Hepatocyte (in vitro differentiated cells): ENCODE measurements at regions not wholly inside any gene's neighbourhood (a gene's known extent, or its start where the extent isn't known, plus 50 kb on each side); places are given as distances from the start of the nearest gene placed in this dataset.

Experiments used
- DNase-seq: peaks from one replicate; pipeline ENCODE4 v3.0.0-alpha.2; 2016; ENCODE audit warnings: low spot score
- H2AFZ ChIP-seq: fragments of 200-600 bp; sonication (generic); 2 replicates; pipeline ENCODE4 v1.6.0; 2016; ENCODE audit warnings: antibody characterized with exemption, mild to moderate bottlenecking
- H3K27ac ChIP-seq: fragments of 200-600 bp; sonication (generic); 2 replicates; pipeline ENCODE4 v1.5.1; 2016; ENCODE audit warnings: mild to moderate bottlenecking
- H3K27me3 ChIP-seq: fragments of 200-600 bp; sonication (generic); 2 replicates; pipeline ENCODE4 v1.6.1; 2016
- H3K36me3 ChIP-seq: fragments of 200-600 bp; sonication (generic); replicated peaks from 2 replicates; pipeline ENCODE4 v1.5.1; 2016; ENCODE audit warnings: low read depth; ENCODE audit not compliant: insufficient read depth
- H3K4me1 ChIP-seq: fragments of 200-600 bp; sonication (generic); 2 replicates; pipeline ENCODE4 v1.5.1; 2016; ENCODE audit warnings: mild to moderate bottlenecking, moderate library complexity; ENCODE audit not compliant: insufficient read depth
- H3K4me2 ChIP-seq: fragments of 200-600 bp; sonication (generic); 2 replicates; pipeline ENCODE4 v1.6.0; 2016
- H3K4me3 ChIP-seq: fragments of 200-600 bp; sonication (generic); 2 replicates; pipeline ENCODE4 v1.5.1; 2016; ENCODE audit warnings: mild to moderate bottlenecking
- H3K79me2 ChIP-seq: fragments of 200-600 bp; sonication (generic); 2 replicates; pipeline ENCODE4 v1.6.0; 2017; ENCODE audit warnings: mild to moderate bottlenecking
- H3K9me2 ChIP-seq: fragments of 200-600 bp; sonication (generic); replicated peaks from 2 replicates; pipeline ENCODE4 v1.6.0; 2017; ENCODE audit warnings: mild to moderate bottlenecking; ENCODE audit not compliant: insufficient read depth
- H3K9me3 ChIP-seq: fragments of 200-600 bp; sonication (generic); 2 replicates; pipeline ENCODE4 v1.5.1; 2016; ENCODE audit warnings: low read depth, mild to moderate bottlenecking
- H4K20me1 ChIP-seq: fragments of 200-600 bp; sonication (generic); 2 replicates; pipeline ENCODE4 v1.6.0; 2016; ENCODE audit warnings: mild to moderate bottlenecking; ENCODE audit not compliant: insufficient read depth, poor library complexity, severe bottlenecking
- EZH2 ChIP-seq: fragments of 200-600 bp; sonication (generic); IDR thresholded peaks from 2 replicates; pipeline ENCODE4 v1.6.1; 2016; ENCODE audit warnings: antibody characterized with exemption, mild to moderate bottlenecking, borderline replicate concordance
- EZH2phosphoT487 ChIP-seq: fragments of 200-600 bp; sonication (generic); IDR thresholded peaks from one replicate; pipeline ENCODE4 v1.6.1; 2018; ENCODE audit warnings: antibody characterized with exemption, mild to moderate bottlenecking, low read depth, moderate library complexity; ENCODE audit not compliant: unreplicated experiment, severe bottlenecking
- WGBS: methylation state at CpG from one replicate; pipeline ENCODE4 v1.1.6; 2016; ENCODE audit warnings: low lambda C conversion rate; ENCODE audit errors: missing lambda C conversion rate; 5-methylcytosine and 5-hydroxymethylcytosine counted together
- TF ChIP-seq, protein P1 (sequence below): fragments of 200-600 bp; sonication (generic); IDR thresholded peaks from 2 replicates; pipeline ENCODE4 v1.5.1; 2016; ENCODE audit warnings: antibody characterized with exemption, mild to moderate bottlenecking; ENCODE audit not compliant: poor library complexity

DNA sequence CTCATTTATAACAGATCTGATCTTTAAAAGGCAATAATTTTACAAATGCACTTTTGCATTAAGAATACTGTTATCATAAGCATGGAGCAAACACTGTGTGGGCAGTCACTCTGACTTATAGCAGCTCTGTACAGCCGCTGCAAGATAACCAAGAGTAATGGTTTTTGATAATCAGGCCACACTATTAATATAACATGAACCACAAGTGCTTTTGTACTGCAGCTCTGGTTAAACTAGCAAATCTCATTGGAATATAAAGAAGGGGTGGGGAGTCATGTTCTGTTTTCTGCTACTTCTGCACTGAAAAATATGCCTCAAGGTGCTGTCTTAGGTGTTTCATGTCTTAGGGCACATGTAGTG is 357.4 kb downstream of the LMO4 start:
- 40% methylated on average over 1 of the region's 1 CpG for WGBS
- Histone ChIP-seq H2AFZ (peak overlapping the region; percentile 77), H3K27me3 (no peaks in the 10 kb centered on the region), H3K4me3 (no peak overlapping the region), H3K27ac (peak overlapping the region; percentile 88), H4K20me1 (no peaks in the 10 kb centered on the region), H3K79me2 (no peaks in the 10 kb centered on the region), H3K4me2 (peak overlapping the region; percentile 80), H3K9me3 (no peaks in the 10 kb centered on the region), H3K4me1 (peaks cover 56% of the 10 kb centered on the region), H3K36me3 (no peaks in the 10 kb centered on the region), H3K9me2 (no peaks in the 10 kb centered on the region)
- TF ChIP-seq EZH2 (no peak), EZH2phosphoT487 (no peak)
- TF ChIP-seq, protein P1, sequence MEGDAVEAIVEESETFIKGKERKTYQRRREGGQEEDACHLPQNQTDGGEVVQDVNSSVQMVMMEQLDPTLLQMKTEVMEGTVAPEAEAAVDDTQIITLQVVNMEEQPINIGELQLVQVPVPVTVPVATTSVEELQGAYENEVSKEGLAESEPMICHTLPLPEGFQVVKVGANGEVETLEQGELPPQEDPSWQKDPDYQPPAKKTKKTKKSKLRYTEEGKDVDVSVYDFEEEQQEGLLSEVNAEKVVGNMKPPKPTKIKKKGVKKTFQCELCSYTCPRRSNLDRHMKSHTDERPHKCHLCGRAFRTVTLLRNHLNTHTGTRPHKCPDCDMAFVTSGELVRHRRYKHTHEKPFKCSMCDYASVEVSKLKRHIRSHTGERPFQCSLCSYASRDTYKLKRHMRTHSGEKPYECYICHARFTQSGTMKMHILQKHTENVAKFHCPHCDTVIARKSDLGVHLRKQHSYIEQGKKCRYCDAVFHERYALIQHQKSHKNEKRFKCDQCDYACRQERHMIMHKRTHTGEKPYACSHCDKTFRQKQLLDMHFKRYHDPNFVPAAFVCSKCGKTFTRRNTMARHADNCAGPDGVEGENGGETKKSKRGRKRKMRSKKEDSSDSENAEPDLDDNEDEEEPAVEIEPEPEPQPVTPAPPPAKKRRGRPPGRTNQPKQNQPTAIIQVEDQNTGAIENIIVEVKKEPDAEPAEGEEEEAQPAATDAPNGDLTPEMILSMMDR, result no peak
- no peak for DNase-seq

DNA sequence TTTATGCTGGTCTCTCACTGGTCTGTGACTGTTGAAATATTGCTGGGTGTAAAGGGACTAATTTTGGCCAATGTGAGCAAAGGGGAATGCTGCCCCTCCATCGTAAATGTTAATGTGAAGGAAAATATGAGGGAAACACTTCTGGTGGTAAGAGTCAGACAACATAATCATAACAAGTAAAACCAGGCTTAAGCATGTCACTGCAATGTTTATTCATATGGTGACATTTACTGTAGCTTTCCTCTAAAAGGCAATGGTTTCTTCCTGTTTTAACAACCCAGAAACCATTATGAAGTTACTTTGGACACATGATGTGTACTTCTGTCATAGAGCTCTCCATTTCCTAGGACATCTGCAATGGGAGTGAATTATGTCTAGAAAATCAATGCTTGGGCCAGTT is 358.0 kb downstream of the LMO4 start:
- Histone ChIP-seq H3K9me3 (no peaks in the 10 kb centered on the region), H2AFZ (no peak overlapping the region), H3K79me2 (no peaks in the 10 kb centered on the region), H4K20me1 (no peaks in the 10 kb centered on the region), H3K4me2 (peak overlapping the region; percentile 80), H3K27ac (peak overlapping the region; percentile 88), H3K9me2 (no peaks in the 10 kb centered on the region), H3K36me3 (no peaks in the 10 kb centered on the region), H3K27me3 (no peaks in the 10 kb centered on the region), H3K4me1 (peaks cover 56% of the 10 kb centered on the region), H3K4me3 (no peak overlapping the region)
- 54% methylated on average over 1 of the region's 1 CpG for WGBS
- TF ChIP-seq EZH2 (no peak), EZH2phosphoT487 (no peak)
- TF ChIP-seq, protein P1, result no peak
- DNase-seq, result no peak

DNA sequence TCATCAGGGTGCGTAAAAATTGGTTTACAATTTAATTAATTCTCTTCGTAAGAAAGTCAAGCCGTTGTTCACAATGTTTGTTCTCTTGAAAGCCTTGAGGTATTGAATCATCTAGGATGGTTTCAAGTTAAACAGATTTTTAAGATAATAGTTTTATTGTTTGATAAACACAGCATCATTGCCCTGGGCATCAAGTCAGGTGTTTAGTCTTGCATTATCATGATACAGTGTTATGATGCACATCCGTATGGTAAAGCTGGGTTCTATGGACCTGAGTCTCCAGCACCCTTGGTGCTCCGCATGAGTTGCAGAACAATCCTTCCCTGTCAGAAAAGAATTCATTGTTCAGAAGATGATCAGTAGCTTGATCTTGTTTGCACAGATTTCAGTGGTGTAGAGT is 359.5 kb downstream of the LMO4 start:
- H3K4me2 ChIP-seq, result peak overlapping the region; percentile 39
- peaks cover 56% of the 10 kb centered on the region for H3K4me1 ChIP-seq
- no peaks in the 10 kb centered on the region for H3K9me3 ChIP-seq
- no peaks in the 10 kb centered on the region for H4K20me1 ChIP-seq
- 67% methylated on average over 5 of the region's 5 CpGs for WGBS
- no peak overlapping the region for H2AFZ ChIP-seq
- no peaks in the 10 kb centered on the region for H3K9me2 ChIP-seq
- peak overlapping the region; percentile 88 for H3K27ac ChIP-seq
- no peaks in the 10 kb centered on the region for H3K79me2 ChIP-seq
- H3K36me3 ChIP-seq, result no peaks in the 10 kb centered on the region
- H3K27me3 ChIP-seq, result no peaks in the 10 kb centered on the region
- no peak for DNase-seq
- H3K4me3 ChIP-seq, result no peak overlapping the region
- no peak for TF ChIP-seq EZH2
- TF ChIP-seq EZH2phosphoT487, result no peak
- TF ChIP-seq, protein P1, result no peak

DNA sequence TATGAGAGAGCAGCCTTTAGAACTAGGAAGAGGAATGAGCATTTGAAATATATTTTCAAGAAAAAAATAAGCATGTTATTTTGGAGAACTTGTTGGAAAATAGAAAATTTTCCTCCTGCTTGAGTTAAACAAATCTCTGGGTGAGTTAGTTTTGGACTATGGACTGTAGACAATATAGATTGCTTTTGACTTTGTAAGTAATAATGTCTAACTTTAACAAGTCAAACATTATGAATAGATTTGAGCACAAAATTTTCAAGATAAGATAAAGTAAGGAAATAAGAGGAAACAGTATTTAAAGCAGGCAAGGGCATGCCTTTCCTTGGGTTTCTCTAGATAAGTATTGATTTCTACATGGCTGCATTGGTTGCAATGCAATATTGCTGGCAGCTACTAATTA is 360.8 kb downstream of the LMO4 start:
- no peaks in the 10 kb centered on the region for H3K27me3 ChIP-seq
- no peaks in the 10 kb centered on the region for H4K20me1 ChIP-seq
- no peak overlapping the region for H2AFZ ChIP-seq
- no peaks in the 10 kb centered on the region for H3K9me2 ChIP-seq
- no peak for DNase-seq
- peak overlapping the region; percentile 88 for H3K27ac ChIP-seq
- peak overlapping the region; percentile 39 for H3K4me2 ChIP-seq
- H3K36me3 ChIP-seq, result no peaks in the 10 kb centered on the region
- no peaks in the 10 kb centered on the region for H3K79me2 ChIP-seq
- TF ChIP-seq, protein P1, result no peak
- TF ChIP-seq EZH2phosphoT487 (no peak), EZH2 (no peak)
- no peaks in the 10 kb centered on the region for H3K9me3 ChIP-seq
- peaks cover 44% of the 10 kb centered on the region for H3K4me1 ChIP-seq
- H3K4me3 ChIP-seq, result no peak overlapping the region
